H1 (cell line): ENCODE measurements at regions not wholly inside any gene's neighbourhood (a gene's known extent, or its start where the extent isn't known, plus 50 kb on each side); places are given as distances from the start of the nearest gene placed in this dataset.
"Not testable (repeated sequence)": the region's sequence is repeated elsewhere in the genome, so short reads cannot be mapped to it uniquely, and the experiment has no call there.

ENCODE experiments used
- CTCF ChIA-PET: fragments of 300-600 bp; sonication (Branson Sonifier 250); formaldehyde crosslinking; loops from one replicate; lab custom pipeline; 2021; ENCODE audit not compliant: partially characterized antibody; lab: Charles Lee
- POLR2A ChIA-PET: fragments of 300-600 bp; sonication (Branson Sonifier 250); formaldehyde crosslinking; loops from one replicate; lab custom pipeline; 2021; ENCODE audit warnings: inconsistent platforms; ENCODE audit not compliant: partially characterized antibody; lab: Charles Lee
- DNase-seq, 2 experiments: peaks; one replicate each; pipeline versions ENCODE4 v3.0.0 to v3.0.0-alpha.2; 2010 to 2022; ENCODE audit warnings: low spot score in 2 of 2, low read depth in 1 of 2, mixed read lengths in 1 of 2
- FAIRE-seq: peaks from 2 replicates; lab custom pipeline; 2011; peaks lifted over from hg19 to GRCh38; lab: Jason Lieb, UNC
- H2AFZ ChIP-seq: 2 replicates; pipeline ENCODE4 v1.8.1; 2012; ENCODE audit warnings: low read length, inconsistent platforms
- H2AK5ac ChIP-seq: 2 replicates; pipeline ENCODE4 v1.6.1; 2013; ENCODE audit warnings: low read depth, low read length
- H2BK120ac ChIP-seq: replicated peaks from 2 replicates; pipeline ENCODE3; 2013; ENCODE audit warnings: low read depth, low read length, inconsistent platforms
- H2BK12ac ChIP-seq: 2 replicates; pipeline ENCODE4 v1.6.1; 2013; ENCODE audit warnings: low read depth, low read length
- H2BK15ac ChIP-seq: 2 replicates; pipeline ENCODE4 v1.6.1; 2013; ENCODE audit warnings: low read length
- H2BK20ac ChIP-seq: 2 replicates; pipeline ENCODE4 v1.6.1; 2013; ENCODE audit warnings: low read length
- H2BK5ac ChIP-seq: 2 replicates; pipeline ENCODE4 v1.6.1; 2013; ENCODE audit warnings: low read depth, low read length
- H3K14ac ChIP-seq: 2 replicates; pipeline ENCODE4 v1.6.1; 2013; ENCODE audit warnings: inconsistent platforms; ENCODE audit not compliant: insufficient read length
- H3K18ac ChIP-seq: 2 replicates; pipeline ENCODE4 v1.6.1; 2013; ENCODE audit warnings: low read length; ENCODE audit errors: extremely low read depth
- H3K23ac ChIP-seq: 2 replicates; pipeline ENCODE4 v1.6.1; 2013; ENCODE audit warnings: inconsistent platforms; ENCODE audit not compliant: insufficient read length
- H3K23me2 ChIP-seq: 2 replicates; pipeline ENCODE4 v1.6.1; 2013; ENCODE audit warnings: low read depth, low read length
- H3K27ac ChIP-seq: 2 replicates; pipeline ENCODE4 v1.6.1; 2011; ENCODE audit warnings: low read depth, low read length, inconsistent platforms
- H3K27me3 ChIP-seq, 4 experiments: replicated peaks in 1 of 4; 1 replicate in 1 of 4; 2 replicates in 3 of 4; pipeline versions ENCODE4 v1.6.1 to v1.8.1; 2011 to 2013; ENCODE audit warnings: low read length in 3 of 4, mild to moderate bottlenecking in 3 of 4, inconsistent platforms in 2 of 4, mixed read lengths in 2 of 4, moderate library complexity in 1 of 4; ENCODE audit not compliant: control insufficient read depth in 3 of 4, insufficient read depth in 3 of 4; ENCODE audit errors: extremely low read depth in 1 of 4
- H3K36me3 ChIP-seq, 4 experiments: 2 replicates each; pipeline versions ENCODE4 v1.6.1 to v1.8.1; 2011 to 2013; ENCODE audit warnings: mild to moderate bottlenecking in 4 of 4, low read length in 3 of 4, moderate library complexity in 2 of 4, control low read depth in 1 of 4, inconsistent platforms in 1 of 4; ENCODE audit not compliant: insufficient read depth in 4 of 4, control insufficient read depth in 2 of 4
- H3K4ac ChIP-seq: replicated peaks from 2 replicates; pipeline ENCODE3; 2013; ENCODE audit warnings: low read length, low read depth, mixed read lengths, inconsistent platforms; ENCODE audit not compliant: insufficient read length
- H3K4me1 ChIP-seq, 4 experiments: replicated peaks in 1 of 4; 1 replicate in 1 of 4; 2 replicates in 3 of 4; pipeline versions ENCODE4 v1.6.1 to v1.8.1; 2011 to 2013; ENCODE audit warnings: low read length in 3 of 4, inconsistent platforms in 2 of 4, mixed read lengths in 1 of 4; ENCODE audit not compliant: insufficient read depth in 4 of 4, control insufficient read depth in 3 of 4
- H3K4me2 ChIP-seq, 2 experiments: 2 replicates each; pipeline versions ENCODE4 v1.6.1 to v1.8.1; 2011 to 2013; ENCODE audit warnings: low read depth in 2 of 2, low read length in 2 of 2, control low read depth in 1 of 2, inconsistent platforms in 1 of 2, mild to moderate bottlenecking in 1 of 2; ENCODE audit not compliant: insufficient read depth in 1 of 2
- H3K4me3 ChIP-seq, 4 experiments: fragments of 200-600, 300-600 bp in 1 of 4; sonication (generic), shearing (Covaris generic), sonication (Bioruptor Twin) in 1 of 4; 2 replicates each; pipeline versions ENCODE4 v1.5.1 to v1.8.1; 2011 to 2016; ENCODE audit warnings: low read length in 4 of 4, low read depth in 3 of 4, control low read depth in 2 of 4, inconsistent platforms in 2 of 4, mild to moderate bottlenecking in 2 of 4, mixed read lengths in 1 of 4, moderate library complexity in 1 of 4; ENCODE audit not compliant: insufficient read depth in 2 of 4; ENCODE audit errors: extremely low read depth in 1 of 4
- H3K56ac ChIP-seq: replicated peaks from 2 replicates; pipeline ENCODE3; 2013; ENCODE audit warnings: low read depth, mild to moderate bottlenecking, mixed read lengths, low read length, inconsistent platforms; ENCODE audit not compliant: insufficient read length
- H3K79me1 ChIP-seq: 2 replicates; pipeline ENCODE4 v1.6.1; 2013; ENCODE audit warnings: low read depth, low read length, control low read depth
- H3K79me2 ChIP-seq, 2 experiments: 2 replicates each; pipeline versions ENCODE4 v1.6.1 to v1.8.1; 2012 to 2013; ENCODE audit warnings: low read length in 2 of 2, mild to moderate bottlenecking in 2 of 2, inconsistent platforms in 1 of 2; ENCODE audit not compliant: insufficient read depth in 2 of 2, control insufficient read depth in 1 of 2
- H3K9ac ChIP-seq, 4 experiments: replicated peaks in 1 of 4; 1 replicate in 1 of 4; 2 replicates in 3 of 4; pipeline versions ENCODE4 v1.6.1 to v1.8.1; 2011 to 2013; ENCODE audit warnings: low read depth in 3 of 4, low read length in 3 of 4, control low read depth in 2 of 4, mild to moderate bottlenecking in 2 of 4, moderate library complexity in 2 of 4, inconsistent platforms in 1 of 4; ENCODE audit errors: extremely low read depth in 1 of 4
- H3K9me3 ChIP-seq, 2 experiments: 2 replicates each; pipeline versions ENCODE4 v1.6.1 to v1.8.1; 2012 to 2013; ENCODE audit warnings: mild to moderate bottlenecking in 2 of 2, moderate library complexity in 2 of 2, control low read depth in 1 of 2, inconsistent platforms in 1 of 2, low read depth in 1 of 2, low read length in 1 of 2, mixed read lengths in 1 of 2; ENCODE audit not compliant: insufficient read depth in 2 of 2
- H4K20me1 ChIP-seq, 2 experiments: replicated peaks in 1 of 2; 2 replicates each; pipeline versions ENCODE3 to v1.8.1; 2011 to 2013; ENCODE audit warnings: inconsistent platforms in 2 of 2, low read length in 2 of 2, mild to moderate bottlenecking in 1 of 2; ENCODE audit not compliant: insufficient read depth in 2 of 2, control insufficient read depth in 1 of 2
- H4K5ac ChIP-seq: 2 replicates; pipeline ENCODE4 v1.6.1; 2013; ENCODE audit warnings: low read length, low read depth, mixed read lengths, inconsistent platforms; ENCODE audit not compliant: insufficient read length
- H4K8ac ChIP-seq: 2 replicates; pipeline ENCODE4 v1.8.0; 2013; ENCODE audit warnings: mild to moderate bottlenecking, moderate library complexity, low read length, inconsistent platforms; ENCODE audit not compliant: insufficient read depth; ENCODE audit errors: extremely low read depth
- H4K91ac ChIP-seq: replicated peaks from 2 replicates; pipeline ENCODE3; 2013; ENCODE audit warnings: low read length, mixed read lengths, inconsistent platforms; ENCODE audit not compliant: insufficient read length
- WGBS, 2 experiments: shearing (Covaris generic) in 1 of 2; methylation state at CpG; one replicate each; pipeline versions ENCODE4 v1.1.6 to v1.1.7; 2013 to 2015; ENCODE audit warnings: low lambda C conversion rate in 2 of 2, mixed read lengths in 2 of 2, inconsistent platforms in 1 of 2, low coverage in 1 of 2, missing lambda C conversion rate in 1 of 2; ENCODE audit not compliant: insufficient replicate concordance in 2 of 2, insufficient coverage in 1 of 2, insufficient read length in 1 of 2; ENCODE audit errors: extremely low coverage in 1 of 2, missing lambda C conversion rate in 1 of 2; 5-methylcytosine and 5-hydroxymethylcytosine counted together

- 94% methylated on average over 6 of the region's 7 CpGs; no CpG with 5 or more reads in 1 of the 2 experiments for WGBS, 2 experiments
- not testable (repeated sequence) for H3K56ac ChIP-seq, H4K5ac ChIP-seq, H4K8ac ChIP-seq, H3K79me1 ChIP-seq, H2AK5ac ChIP-seq, H2AFZ ChIP-seq, H3K4me3 ChIP-seq, H3K4me1 ChIP-seq, H3K4ac ChIP-seq, H3K27me3 ChIP-seq, FAIRE-seq, H3K18ac ChIP-seq, H3K79me2 ChIP-seq, H2BK5ac ChIP-seq, H4K91ac ChIP-seq, H2BK15ac ChIP-seq, H3K14ac ChIP-seq, H2BK20ac ChIP-seq, H4K20me1 ChIP-seq, H3K23me2 ChIP-seq, H2BK12ac ChIP-seq, H3K9ac ChIP-seq, H2BK120ac ChIP-seq, H3K36me3 ChIP-seq, H3K23ac ChIP-seq, H3K9me3 ChIP-seq, H3K4me2 ChIP-seq, DNase-seq, H3K27ac ChIP-seq
- POLR2A ChIA-PET: interaction anchor here (0.6 kb wide), 1 partner anchor 205 kb away, joined by 3 read pairs; no protein-coding TSS in a partner anchor
- CTCF ChIA-PET: interaction anchor here (1.3 to 2.0 kb wide), 3 partner anchors 11 to 84 kb away, joined by 3 to 7 read pairs (median 3); no protein-coding TSS in a partner anchor
These were observed 155.8 kb downstream of the C16orf95 start for GRCh38 chr16:87161410-87161809.
